Heart left ventricle (tissue), 13 donors: ENCODE measurements at regions not wholly inside any gene's neighbourhood (a gene's known extent, or its start where the extent isn't known, plus 50 kb on each side); places are given as distances from the start of the nearest gene placed in this dataset.

ENCODE experiments used
- CTCF ChIP-seq, 12 donors: fragments of 200-600 bp; sonication (generic) in 4 of 12; IDR thresholded peaks; one replicate each; pipeline versions ENCODE4 v1.5.0 to v1.8.0; 2018 to 2022; ENCODE audit warnings: antibody characterized with exemption in 12 of 12, mild to moderate bottlenecking in 5 of 12
- POLR2A ChIP-seq, 2 donors: fragments of 450-650 bp; IDR thresholded peaks; one replicate each; pipeline ENCODE4 v1.6.1; 2017; ENCODE audit warnings: antibody characterized with exemption in 2 of 2, mild to moderate bottlenecking in 2 of 2, moderate library complexity in 2 of 2
- donor health status: ischemic (EF 13 %, LVEDD 7.1; RV severe dilation, severe dysfunction).
- donor health status: DM: no; HTN: yes; CAD: no.
- donor health status: DM: no; HTN: no; CAD: no.
- donor health status: ischemic (EF 25% LVEDD 6.9; RV normal size, moderate dysfunction).
- donor health status: ischemic (EF 25% LVEDD 5.7; RV mildly dilated, moderate dysfunction).
- donor health status: ischemic (EF 35%, LVEDD 5.7; RV mildly dilated, moderate dysfunction).
- donor health status: nonischemic (EF 11% LVEDD 7.7; RV severe dilation, severe dysfunction).
- donor health status: DM: yes; HTN: yes; CAD: no.
- donor health status: PGD.
- donor health status: ischemic (EF 29% LVEDD 5.4; RV normal size, mild dysfunction).
- donor health status: nonischemic (EF 23%, LVEDD 6.1; RV moderate dilation, normal function).

- TF ChIP-seq POLR2A (IDR thresholded peaks at IDR 0.05), result no peak
- no peak for TF ChIP-seq CTCF (IDR thresholded peaks at IDR 0.05)
Measured at GRCh38 chr20:52389606-52390005, 198.0 kb upstream of the ZFP64 start.
